Endothelial cell of hepatic sinusoid (primary cell): ENCODE measurements at regions not wholly inside any gene's neighbourhood (a gene's known extent, or its start where the extent isn't known, plus 50 kb on each side); places are given as distances from the start of the nearest gene placed in this dataset.

Experiments
- in situ Hi-C: cut with HindIII; loops from 2 replicates; pipeline ENCODE4 v1.10.0; 2017; ENCODE audit warnings: low sequenced_read_pairs

- in situ Hi-C loops: no loop called here
Measured at GRCh38 chr9:28868228-28868990, 1295.1 kb upstream of the C9orf72 start.

GRCh38 chr9:28882529-28882928, 1309.2 kb upstream of the C9orf72 start:
- in situ Hi-C loops: no loop called here

GRCh38 chr9:28883234-28883633, 1310.0 kb upstream of the C9orf72 start:
- in situ Hi-C loops: no loop called here

- in situ Hi-C loops: no loop called here
Measured at GRCh38 chr9:28887188-28887884, 1314.1 kb upstream of the C9orf72 start.

- in situ Hi-C loops: no loop called here
Measured at GRCh38 chr9:28888806-28889205, 1315.5 kb upstream of the C9orf72 start.

- in situ Hi-C loops: no loop called here
Measured at GRCh38 chr9:28892538-28892937, 1319.3 kb upstream of the C9orf72 start.

GRCh38 chr9:28899267-28899666, 1326.0 kb upstream of the C9orf72 start:
- in situ Hi-C loops: no loop called here

GRCh38 chr9:28899926-28900325, 1326.6 kb upstream of the C9orf72 start:
- in situ Hi-C loops: no loop called here

- in situ Hi-C loops: no loop called here
Measured at GRCh38 chr9:28900406-28900805, 1327.1 kb upstream of the C9orf72 start.

- in situ Hi-C loops: no loop called here
Measured at GRCh38 chr9:28909526-28909925, 1336.2 kb upstream of the C9orf72 start.

GRCh38 chr9:28912621-28913020, 1339.3 kb upstream of the C9orf72 start:
- in situ Hi-C loops: no loop called here

- in situ Hi-C loops: no loop called here
Measured at GRCh38 chr9:28915202-28915930, 1342.1 kb upstream of the C9orf72 start.

- in situ Hi-C loops: no loop called here
Measured at GRCh38 chr9:28916348-28916747, 1343.1 kb upstream of the C9orf72 start.

- in situ Hi-C loops: no loop called here
Measured at GRCh38 chr9:28921857-28922500, 1348.7 kb upstream of the C9orf72 start.

GRCh38 chr9:28922891-28923290, 1349.6 kb upstream of the C9orf72 start:
- in situ Hi-C loops: no loop called here

GRCh38 chr9:28923351-28923750, 1350.1 kb upstream of the C9orf72 start:
- in situ Hi-C loops: no loop called here

- in situ Hi-C loops: no loop called here
Measured at GRCh38 chr9:28925157-28925556, 1351.9 kb upstream of the C9orf72 start.

- in situ Hi-C loops: no loop called here
Measured at GRCh38 chr9:28926306-28926705, 1353.0 kb upstream of the C9orf72 start.

- in situ Hi-C loops: no loop called here
Measured at GRCh38 chr9:28927691-28928090, 1354.4 kb upstream of the C9orf72 start.

- in situ Hi-C loops: no loop called here
Measured at GRCh38 chr9:28929433-28929832, 1356.2 kb upstream of the C9orf72 start.

GRCh38 chr9:28930766-28931165, 1357.5 kb upstream of the C9orf72 start:
- in situ Hi-C loops: no loop called here
